ENCODE measurements at regions not wholly inside any gene's neighbourhood (a gene's known extent, or its start where the extent isn't known, plus 50 kb on each side); places are given as distances from the start of the nearest gene placed in this dataset.

- Histone ChIP-seq H3K36me3 (replicated peaks) (no peaks in the 10 kb centered on the region), H3K27ac (no peak overlapping the region)
Observed at GRCh38 chr17:34841467-34841866, 119.8 kb downstream of the CCT6B start.

GRCh38 chr17:34840750-34841149 lies 120.5 kb downstream of the CCT6B start:
- H3K27me3 ChIP-seq (replicated peaks) = no peaks in the 10 kb centered on the region
- H3K36me3 ChIP-seq (replicated peaks) = no peaks in the 10 kb centered on the region
- no peak overlapping the region for H3K27ac ChIP-seq
- H3K4me3 ChIP-seq (ENCODE audit: low read depth, low read length) = no peak overlapping the region
- in situ Hi-C loops (cut with HindIII; ENCODE audit: low pct_ligation_motif_present, low sequenced_read_pairs) = no loop called here
- DNase-seq = no peak
- TF ChIP-seq CTCF (IDR thresholded peaks at IDR 0.05; ENCODE audit: low read depth, low read length, missing control alignments) = no peak

More at GRCh38 chr17:34841467-34841866, 119.8 kb downstream of the CCT6B start:
- DNase-seq = no peak
- no peak overlapping the region for H3K4me3 ChIP-seq (ENCODE audit: low read depth, low read length)
- no peak for TF ChIP-seq CTCF (IDR thresholded peaks at IDR 0.05; ENCODE audit: low read depth, low read length, missing control alignments)
- no peaks in the 10 kb centered on the region for H3K27me3 ChIP-seq (replicated peaks)
- in situ Hi-C loops (cut with HindIII; ENCODE audit: low pct_ligation_motif_present, low sequenced_read_pairs) = no loop called here

- Histone ChIP-seq H3K36me3 (replicated peaks) (no peaks in the 10 kb centered on the region), H3K4me3 (ENCODE audit: low read depth, low read length) (no peak overlapping the region), H3K27ac (no peak overlapping the region), H3K27me3 (replicated peaks) (no peaks in the 10 kb centered on the region)
- in situ Hi-C loops (cut with HindIII; ENCODE audit: low pct_ligation_motif_present, low sequenced_read_pairs) = no loop called here
- no peak for DNase-seq
- no peak for TF ChIP-seq CTCF (IDR thresholded peaks at IDR 0.05; ENCODE audit: low read depth, low read length, missing control alignments)
Observed at GRCh38 chr17:34837876-34838478, 123.3 kb downstream of the CCT6B start.

- in situ Hi-C loops (cut with HindIII; ENCODE audit: low pct_ligation_motif_present, low sequenced_read_pairs) = no loop called here
- no peak overlapping the region for H3K27ac ChIP-seq
- no peaks in the 10 kb centered on the region for H3K27me3 ChIP-seq (replicated peaks)
- TF ChIP-seq CTCF (IDR thresholded peaks at IDR 0.05; ENCODE audit: low read depth, low read length, missing control alignments) = no peak
- no peak for DNase-seq
- no peak overlapping the region for H3K4me3 ChIP-seq (ENCODE audit: low read depth, low read length)
- H3K36me3 ChIP-seq (replicated peaks) = no peaks in the 10 kb centered on the region
Observed at GRCh38 chr17:34832376-34832775, 128.9 kb downstream of the CCT6B start.

GRCh38 chr17:34827008-34827407 lies 134.3 kb downstream of the CCT6B start:
- Histone ChIP-seq H3K27me3 (replicated peaks) (no peaks in the 10 kb centered on the region), H3K4me3 (ENCODE audit: low read depth, low read length) (no peak overlapping the region), H3K36me3 (replicated peaks) (no peaks in the 10 kb centered on the region), H3K27ac (no peak overlapping the region)
- no peak for TF ChIP-seq CTCF (IDR thresholded peaks at IDR 0.05; ENCODE audit: low read depth, low read length, missing control alignments)
- DNase-seq = no peak
- in situ Hi-C loops (cut with HindIII; ENCODE audit: low pct_ligation_motif_present, low sequenced_read_pairs) = no loop called here

GRCh38 chr17:34826332-34826731 lies 134.9 kb downstream of the CCT6B start:
- no peak for TF ChIP-seq CTCF (IDR thresholded peaks at IDR 0.05; ENCODE audit: low read depth, low read length, missing control alignments)
- in situ Hi-C loops (cut with HindIII; ENCODE audit: low pct_ligation_motif_present, low sequenced_read_pairs) = no loop called here
- Histone ChIP-seq H3K27ac (no peak overlapping the region), H3K4me3 (ENCODE audit: low read depth, low read length) (no peak overlapping the region), H3K27me3 (replicated peaks) (no peaks in the 10 kb centered on the region), H3K36me3 (replicated peaks) (no peaks in the 10 kb centered on the region)
- DNase-seq = no peak

All from brain microvascular endothelial cell (primary cell).